ENCODE measurements at regions not wholly inside any gene's neighbourhood (a gene's known extent, or its start where the extent isn't known, plus 50 kb on each side); places are given as distances from the start of the nearest gene placed in this dataset.

DNA sequence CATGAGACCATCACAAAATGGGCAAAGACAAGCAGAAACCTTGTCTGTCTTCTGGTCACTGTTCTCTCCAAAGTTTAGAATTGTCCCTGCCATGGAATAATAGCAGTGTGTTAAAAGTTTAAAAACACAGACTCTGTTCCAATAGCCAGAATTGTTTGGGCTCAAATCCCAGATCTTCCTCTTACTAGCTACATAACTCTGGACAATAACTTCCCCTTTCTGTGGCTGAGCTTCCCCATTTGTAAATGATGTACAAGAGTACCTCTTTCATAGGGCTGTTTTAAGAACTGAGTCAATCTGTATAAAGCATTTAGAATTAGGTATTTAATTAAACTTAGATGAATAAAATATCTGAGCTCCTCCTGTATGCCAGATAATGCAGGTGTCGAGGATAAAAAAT is 623.0 kb downstream of the NTRK3 start:
- H2AFZ ChIP-seq (ENCODE audit: low read length), result no peak overlapping the region
- H3K27ac ChIP-seq (ENCODE audit: low read depth, low read length), result no peak overlapping the region
- no peak overlapping the region for H3K14ac ChIP-seq (ENCODE audit: insufficient read length)
- no peak overlapping the region for H2BK120ac ChIP-seq (replicated peaks; ENCODE audit: low read depth, low read length)
- H3K79me1 ChIP-seq (ENCODE audit: low read depth, low read length), result no peaks in the 10 kb centered on the region
- TF ChIP-seq GABPA (IDR thresholded peaks at IDR 0.05; ENCODE audit: borderline replicate concordance, insufficient read depth, low read length) (no peak), RAD21 (IDR thresholded peaks at IDR 0.05 in 1 of 2, conservative IDR thresholded peaks at IDR 0.05 in 1 of 2; ENCODE audit: low read depth in 2 of 2, low read length in 2 of 2) (no peak), TAF7 (optimal IDR thresholded peaks at IDR 0.05; ENCODE audit: borderline replicate concordance, low read depth, low read length) (no peak), FOSL1 (IDR thresholded peaks at IDR 0.05; ENCODE audit: insufficient read depth, low read depth, low read length) (no peak), JUN (IDR thresholded peaks at IDR 0.05; ENCODE audit: low read depth, low read length) (no peak), CHD1 (IDR thresholded peaks at IDR 0.05; ENCODE audit: low read depth, low read length) (no peak), ZNF274 (IDR thresholded peaks at IDR 0.05; ENCODE audit: borderline replicate concordance, extremely low read depth, low read length) (no peak), PHF8 (conservative IDR thresholded peaks at IDR 0.05; ENCODE audit: low read depth, low read length) (no peak), KDM4A (IDR thresholded peaks at IDR 0.05; ENCODE audit: low read depth, low read length, severe bottlenecking) (no peak)
- no peaks in the 10 kb centered on the region for H3K9me3 ChIP-seq (ENCODE audit: insufficient read depth in 2 of 2, low read depth in 1 of 2, low read length in 1 of 2)
- no peak overlapping the region for H2BK20ac ChIP-seq (ENCODE audit: low read length)
- ChIA-PET CTCF (ENCODE audit: partially characterized antibody) (interaction anchor here (1.4 to 4.0 kb wide), 2 partner anchors 9 to 18 kb away, joined by 5 to 13 read pairs; no protein-coding TSS in a partner anchor), POLR2A (ENCODE audit: partially characterized antibody) (no interaction called here)
- H2BK15ac ChIP-seq (ENCODE audit: low read length), result no peak overlapping the region
- H3K23me2 ChIP-seq (ENCODE audit: low read depth, low read length), result no peaks in the 10 kb centered on the region
- H3K4me2 ChIP-seq (ENCODE audit: insufficient read depth in 1 of 2, low read depth in 2 of 2, low read length in 2 of 2), result no peak overlapping the region
- no peaks in the 10 kb centered on the region for H3K27me3 ChIP-seq (replicated peaks in 1 of 4; ENCODE audit: control insufficient read depth in 3 of 4, extremely low read depth in 1 of 4, insufficient read depth in 3 of 4, low read length in 3 of 4)
- H4K20me1 ChIP-seq (replicated peaks in 1 of 2; ENCODE audit: control insufficient read depth in 1 of 2, insufficient read depth in 2 of 2, low read length in 2 of 2), result no peaks in the 10 kb centered on the region
- H4K91ac ChIP-seq (replicated peaks; ENCODE audit: insufficient read length, low read length), result no peak overlapping the region
- H4K8ac ChIP-seq (ENCODE audit: extremely low read depth, insufficient read depth, low read length), result no peak overlapping the region
- no peak overlapping the region for H3K18ac ChIP-seq (ENCODE audit: extremely low read depth, low read length)
- H2BK12ac ChIP-seq (ENCODE audit: low read depth, low read length), result no peak overlapping the region
- H3K4me3 ChIP-seq (ENCODE audit: extremely low read depth in 1 of 4, insufficient read depth in 2 of 4, low read depth in 3 of 4, low read length in 4 of 4), result no peak overlapping the region
- H3K23ac ChIP-seq (ENCODE audit: insufficient read length), result no peak overlapping the region
- no peak overlapping the region for H3K4ac ChIP-seq (replicated peaks; ENCODE audit: insufficient read length, low read depth, low read length)
- H3K4me1 ChIP-seq (replicated peaks in 1 of 4; ENCODE audit: control insufficient read depth in 3 of 4, insufficient read depth in 4 of 4, low read length in 3 of 4), result no peaks in the 10 kb centered on the region
- no peak for FAIRE-seq
- H3K56ac ChIP-seq (replicated peaks; ENCODE audit: insufficient read length, low read depth, low read length), result no peak overlapping the region
- WGBS, 2 experiments (ENCODE audit: extremely low coverage in 1 of 2, insufficient coverage in 1 of 2, insufficient read length in 1 of 2, insufficient replicate concordance in 2 of 2, low coverage in 1 of 2, low lambda C conversion rate in 2 of 2, missing lambda C conversion rate in 1 of 2), result 100% methylated on average over 1 of the region's 1 CpG; no CpG with 5 or more reads in 1 of the 2 experiments
- H2AK5ac ChIP-seq (ENCODE audit: low read depth, low read length), result no peak overlapping the region
- DNase-seq (ENCODE audit: low read depth in 1 of 2, low spot score in 2 of 2), result no peak
- no peak overlapping the region for H2BK5ac ChIP-seq (ENCODE audit: low read depth, low read length)
- no peak overlapping the region for H4K5ac ChIP-seq (ENCODE audit: insufficient read length, low read depth, low read length)
- no peaks in the 10 kb centered on the region for H3K79me2 ChIP-seq (ENCODE audit: control insufficient read depth in 1 of 2, insufficient read depth in 2 of 2, low read length in 2 of 2)
- H3K36me3 ChIP-seq (ENCODE audit: control insufficient read depth in 2 of 4, insufficient read depth in 4 of 4, low read length in 3 of 4), result no peaks in the 10 kb centered on the region
- no peak overlapping the region for H3K9ac ChIP-seq (replicated peaks in 1 of 4; ENCODE audit: extremely low read depth in 1 of 4, low read depth in 3 of 4, low read length in 3 of 4)
